ENCODE measurements at regions not wholly inside any gene's neighbourhood (a gene's known extent, or its start where the extent isn't known, plus 50 kb on each side); places are given as distances from the start of the nearest gene placed in this dataset.

DNA sequence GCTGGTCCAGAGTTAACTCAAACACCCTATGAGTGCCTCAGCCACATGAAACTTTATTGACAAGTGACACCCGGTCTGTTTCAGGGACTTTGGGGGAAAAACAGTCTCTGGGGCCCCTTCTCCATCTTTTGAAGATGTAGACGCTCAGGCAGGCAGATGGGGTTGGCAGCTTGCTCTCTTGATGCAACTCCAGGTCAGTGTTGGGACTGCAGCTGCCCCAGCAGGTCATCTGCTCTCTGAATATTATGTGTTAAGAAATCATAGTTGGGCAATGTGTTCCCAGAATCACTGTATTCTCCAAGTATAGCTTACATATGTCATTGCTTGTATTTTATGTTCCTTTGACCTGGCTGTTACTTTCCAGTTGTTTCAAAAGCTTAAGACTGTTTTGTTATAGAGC, 544.9 kb upstream of the MGMT start:
- no peak for DNase-seq (ENCODE audit: low read depth in 2 of 2)

DNA sequence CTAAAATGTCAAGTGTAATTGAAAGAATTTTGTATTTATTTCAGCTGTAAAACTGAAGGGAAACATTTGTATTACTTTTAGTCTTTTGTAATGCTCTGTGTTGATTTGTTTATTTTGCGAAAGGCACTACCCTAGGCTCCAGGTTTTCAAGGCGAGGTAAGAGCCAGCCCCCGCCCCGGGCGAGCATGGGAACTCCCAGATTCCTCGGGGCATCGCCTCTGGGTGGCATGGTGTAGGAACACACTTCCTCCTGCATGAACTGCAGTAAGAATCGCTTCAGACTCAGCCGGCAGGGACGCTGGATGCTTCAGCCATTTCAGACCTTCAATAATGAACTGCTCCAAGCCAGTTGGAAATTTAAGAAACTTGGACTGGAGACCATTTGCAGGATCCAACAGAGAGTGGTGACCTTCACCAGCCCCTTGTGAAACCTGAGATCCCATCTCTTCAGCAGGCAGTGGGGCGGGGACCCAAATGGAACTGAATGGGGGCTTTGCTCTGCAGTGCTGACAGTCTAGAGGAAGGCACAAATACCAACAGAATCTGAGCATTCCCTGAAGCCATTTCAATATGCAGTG, 544.3 kb upstream of the MGMT start:
- no peak for DNase-seq (ENCODE audit: low read depth in 2 of 2)

DNA sequence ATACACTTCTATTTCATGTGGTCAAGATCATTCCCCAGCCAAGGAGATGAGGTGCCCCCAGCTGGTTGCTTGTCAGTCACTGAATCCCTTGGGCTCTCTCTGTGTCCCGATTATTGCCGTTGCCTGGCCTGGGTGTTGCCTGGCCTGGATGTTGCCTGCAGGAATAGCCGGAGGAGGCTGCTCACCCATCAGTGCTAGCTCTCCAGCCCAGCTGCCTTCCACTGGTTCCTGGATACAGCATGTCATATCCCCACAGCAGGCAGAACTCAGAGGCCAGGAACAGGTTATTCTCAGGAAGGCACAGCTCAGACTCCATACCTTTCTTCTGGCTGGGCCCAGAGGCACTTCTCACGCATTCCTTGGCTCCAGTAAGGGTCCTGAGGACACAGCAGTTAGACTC, 542.1 kb upstream of the MGMT start:
- no peak for DNase-seq (ENCODE audit: low read depth in 2 of 2)

DNA sequence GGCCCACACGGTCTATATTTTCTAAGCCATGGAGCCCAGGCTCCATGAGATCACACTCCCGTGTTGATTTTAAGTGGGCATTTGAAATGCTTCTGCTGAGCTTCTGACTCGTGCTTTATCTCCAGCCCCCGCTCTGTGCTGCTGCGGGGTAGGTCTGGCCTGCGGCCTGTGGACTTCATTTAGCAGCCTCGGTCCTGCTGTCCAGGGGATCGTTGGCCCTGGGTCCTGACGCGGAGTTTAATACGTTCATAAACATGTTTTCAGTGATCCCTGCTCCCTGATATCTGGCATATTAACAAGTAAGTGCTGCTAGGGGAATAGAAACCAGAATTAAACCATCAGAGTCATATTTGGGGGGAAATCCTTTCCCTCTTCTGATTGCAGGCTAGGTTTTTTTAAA, 540.3 kb upstream of the MGMT start:
- DNase-seq (ENCODE audit: low read depth in 2 of 2), result no peak

DNA sequence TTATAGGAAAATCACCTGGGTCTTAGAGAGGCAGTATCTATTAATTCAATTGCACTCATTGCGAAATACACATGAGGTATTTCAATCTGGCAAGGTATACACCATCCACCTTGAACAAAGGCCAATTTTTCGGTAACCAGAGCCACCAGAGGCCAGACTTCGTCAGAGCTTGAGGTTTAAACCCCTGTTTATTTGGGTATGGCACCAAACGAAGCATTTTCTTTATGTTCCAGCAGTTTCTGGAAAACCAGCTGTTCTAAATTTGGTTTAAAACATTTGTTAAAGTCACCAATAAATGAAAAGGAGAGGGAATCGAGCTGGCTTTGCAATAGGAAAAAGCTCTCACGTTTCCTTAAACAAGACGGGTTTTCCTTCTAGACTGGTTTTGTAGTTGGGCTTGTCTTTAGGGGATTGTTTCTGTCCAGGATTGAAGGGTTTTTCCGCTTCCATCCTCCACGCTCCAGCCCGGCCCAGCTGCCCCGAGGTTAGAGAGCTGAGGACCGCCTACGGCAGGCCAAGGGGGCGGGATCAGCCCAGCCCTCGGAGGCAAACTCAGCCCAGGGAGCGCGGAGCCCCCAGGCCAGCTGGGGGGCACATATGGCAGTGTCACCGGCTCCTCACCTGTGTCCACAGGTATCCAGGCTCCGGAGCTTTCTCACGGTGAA, 539.4 kb upstream of the MGMT start:
- DNase-seq (ENCODE audit: low read depth in 2 of 2), result no peak

DNA sequence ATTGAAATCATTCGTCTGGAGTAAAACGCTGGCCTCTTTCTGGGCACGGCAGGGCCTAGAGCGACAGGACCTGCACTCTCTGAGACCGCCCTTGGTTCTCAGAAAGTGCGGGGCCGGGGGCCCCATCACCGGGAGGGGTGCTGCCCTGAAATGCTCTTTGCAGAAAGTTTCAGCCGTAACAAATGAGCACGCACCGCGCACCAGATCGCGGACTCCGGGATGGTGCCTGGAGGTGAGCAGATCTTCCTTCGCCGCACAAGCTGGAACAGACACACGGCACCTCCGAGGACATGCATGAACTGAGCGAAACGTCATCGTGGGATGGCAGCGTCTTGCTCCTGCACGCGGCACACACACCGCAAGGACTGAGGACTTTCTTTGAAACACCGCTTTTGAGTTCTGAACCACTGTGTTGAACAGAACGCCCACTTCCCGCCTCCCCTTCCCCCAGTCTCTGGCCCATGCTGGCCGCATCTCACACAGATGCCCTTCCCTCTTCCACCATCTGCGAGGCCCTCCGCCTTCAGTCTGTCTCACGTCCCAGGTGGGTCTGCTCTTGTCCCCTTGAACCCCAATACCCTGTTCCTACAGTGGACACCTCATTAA, 538.7 kb upstream of the MGMT start:
- DNase-seq (ENCODE audit: low read depth in 2 of 2), result no peak

DNA sequence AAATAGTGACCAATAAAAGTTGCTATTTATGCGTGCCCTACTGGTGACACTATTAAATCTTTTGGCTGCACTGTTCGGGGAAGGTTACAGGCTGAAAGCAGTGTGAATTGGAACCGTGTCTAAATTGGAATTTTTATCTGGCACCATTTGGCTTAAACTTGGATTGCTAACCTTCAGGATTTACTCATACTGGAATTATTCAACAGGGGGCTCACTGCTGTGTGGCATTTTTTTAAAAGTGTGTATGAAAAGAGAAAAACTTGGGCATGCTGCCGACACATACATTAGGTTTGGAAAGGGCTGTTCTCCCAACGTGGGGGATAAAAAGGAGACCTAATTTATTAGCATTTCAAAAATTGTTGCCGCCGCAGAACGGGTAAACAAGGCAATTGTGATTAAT, 537.9 kb upstream of the MGMT start:
- DNase-seq (ENCODE audit: low read depth in 2 of 2), result no peak

DNA sequence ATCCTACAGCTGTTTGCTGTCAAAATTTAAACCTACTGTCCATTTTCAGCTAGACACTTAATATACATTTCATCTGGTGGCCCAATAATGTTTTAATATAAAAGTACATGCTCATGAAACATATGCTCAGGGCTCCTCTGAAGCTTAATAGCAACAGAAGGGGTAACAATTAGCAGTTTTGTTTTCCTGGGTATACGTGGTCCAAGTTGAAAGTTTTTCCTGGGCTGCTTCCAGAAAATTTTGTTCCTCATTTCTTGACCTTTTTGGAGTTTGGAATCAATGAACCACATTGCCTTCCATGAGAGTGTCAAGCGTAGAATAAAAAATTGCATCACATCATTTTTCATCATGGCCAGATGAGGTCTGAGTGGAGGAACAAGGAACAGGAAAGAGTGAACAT, 537.3 kb upstream of the MGMT start:
- DNase-seq (ENCODE audit: low read depth in 2 of 2), result no peak

DNA sequence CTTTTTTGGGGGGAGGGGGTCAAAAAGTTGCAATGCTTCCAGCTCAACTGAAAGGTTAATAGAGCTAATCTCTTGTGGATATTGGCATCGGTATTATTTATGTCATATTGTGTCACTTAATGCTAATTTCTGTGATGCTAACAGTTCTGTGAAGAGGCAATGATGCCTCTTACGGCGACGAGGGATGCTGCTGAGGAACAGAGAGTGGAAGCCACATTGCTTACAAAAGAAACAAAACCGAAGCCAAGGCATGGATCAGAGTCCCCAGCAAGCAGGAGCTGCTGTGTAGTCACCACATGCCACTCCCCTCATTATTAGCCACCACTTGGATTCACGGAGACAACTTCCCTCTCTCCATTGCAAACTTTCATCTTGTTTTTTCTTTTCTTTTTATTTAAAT, 536.5 kb upstream of the MGMT start:
- DNase-seq (ENCODE audit: low read depth in 2 of 2), result no peak

DNA sequence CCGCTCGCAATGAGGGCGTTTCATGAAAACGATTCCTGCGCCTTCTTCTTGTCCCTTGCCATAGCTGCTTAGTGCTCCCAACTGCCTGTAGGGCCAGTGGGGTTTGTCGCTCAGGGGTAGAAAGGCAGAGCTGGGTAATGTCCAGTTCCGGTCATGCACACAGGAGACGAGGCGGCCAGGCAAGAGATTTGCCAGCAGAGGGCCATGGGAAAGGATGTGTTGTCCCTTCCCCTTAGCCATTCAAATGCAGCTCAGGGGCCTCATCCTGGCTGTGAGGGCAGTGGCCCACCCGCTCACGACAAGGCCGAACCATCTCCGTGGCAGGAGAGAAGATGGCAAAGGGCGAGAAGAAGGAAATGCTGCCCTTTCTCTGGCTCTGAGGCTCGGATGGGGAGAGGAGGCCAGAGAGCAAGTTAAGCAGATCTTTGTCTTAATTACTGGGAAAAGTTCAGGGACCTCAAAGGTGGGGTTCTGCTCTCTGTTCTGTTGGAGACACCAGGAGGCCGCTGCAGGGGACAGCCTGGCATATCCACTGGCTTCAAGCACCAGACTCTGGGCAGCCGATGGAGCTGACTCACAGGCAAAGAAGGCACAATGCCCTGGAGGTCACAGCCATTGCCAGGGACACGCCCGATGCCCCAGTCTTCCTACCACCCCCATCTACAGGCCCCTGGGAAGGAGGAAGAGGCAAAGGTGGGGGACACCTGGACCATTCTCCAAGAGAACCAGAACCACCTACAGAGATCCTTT, 534.8 kb upstream of the MGMT start:
- no peak for DNase-seq (ENCODE audit: low read depth in 2 of 2)

DNA sequence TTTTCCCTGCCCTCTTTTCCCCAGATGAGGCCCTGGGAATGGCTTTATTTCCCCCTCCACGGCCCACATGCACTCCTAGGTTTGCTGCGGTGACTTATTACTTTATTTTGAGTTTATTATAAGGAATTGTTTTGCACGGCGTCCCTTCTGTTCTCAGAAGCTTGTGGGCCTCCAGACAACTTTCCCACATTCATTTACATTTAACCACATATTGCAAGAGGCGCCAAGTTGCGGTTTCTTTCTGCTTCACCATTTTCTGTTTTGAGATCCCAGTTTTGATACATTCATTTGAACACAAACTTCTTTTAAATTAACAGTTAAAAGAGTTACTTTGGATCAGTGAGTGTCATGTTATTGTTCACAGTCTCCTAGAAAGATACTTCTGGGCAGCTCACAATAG, 532.5 kb upstream of the MGMT start:
- no peak for DNase-seq (ENCODE audit: low read depth in 2 of 2)

DNA sequence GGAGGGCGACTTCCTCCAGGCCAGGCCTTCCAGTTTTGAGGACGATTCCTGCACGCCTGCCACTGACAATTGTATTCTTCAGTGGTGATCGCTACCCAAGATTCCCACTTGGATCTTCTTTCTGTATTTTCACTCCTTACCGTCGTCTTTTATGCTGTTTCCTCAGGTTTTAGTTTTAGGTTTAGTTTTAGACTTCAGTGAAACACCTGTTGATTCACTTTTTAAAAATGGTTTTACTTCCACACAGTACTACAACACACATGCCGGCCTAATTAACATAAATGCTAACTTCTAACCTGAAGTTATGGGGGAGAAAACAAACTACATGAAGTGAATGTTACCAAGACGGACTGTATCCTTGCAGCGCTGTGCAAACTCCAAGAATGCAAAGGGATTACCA, 530.6 kb upstream of the MGMT start:
- DNase-seq (ENCODE audit: low read depth in 2 of 2), result no peak

DNA sequence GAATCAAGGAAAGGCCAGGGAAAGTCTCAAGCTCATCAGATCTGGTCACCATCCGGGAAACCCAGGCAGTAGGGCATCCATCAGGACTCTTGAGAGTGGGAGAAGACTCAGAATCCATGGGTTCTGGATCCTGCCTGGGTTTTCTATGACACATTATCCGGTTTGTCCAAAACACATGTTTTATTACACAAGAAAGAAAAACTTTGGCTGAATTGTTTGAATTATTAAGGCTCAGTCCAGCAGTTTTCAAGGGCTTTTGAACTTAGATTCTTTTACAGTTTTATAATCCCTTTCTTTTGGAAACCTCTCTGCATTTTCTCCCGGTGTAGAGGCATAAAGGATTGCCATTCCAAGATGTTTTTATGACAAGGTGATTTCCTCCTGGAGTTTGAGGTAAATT, 528.5 kb upstream of the MGMT start:
- DNase-seq (ENCODE audit: low read depth in 2 of 2), result no peak

DNA sequence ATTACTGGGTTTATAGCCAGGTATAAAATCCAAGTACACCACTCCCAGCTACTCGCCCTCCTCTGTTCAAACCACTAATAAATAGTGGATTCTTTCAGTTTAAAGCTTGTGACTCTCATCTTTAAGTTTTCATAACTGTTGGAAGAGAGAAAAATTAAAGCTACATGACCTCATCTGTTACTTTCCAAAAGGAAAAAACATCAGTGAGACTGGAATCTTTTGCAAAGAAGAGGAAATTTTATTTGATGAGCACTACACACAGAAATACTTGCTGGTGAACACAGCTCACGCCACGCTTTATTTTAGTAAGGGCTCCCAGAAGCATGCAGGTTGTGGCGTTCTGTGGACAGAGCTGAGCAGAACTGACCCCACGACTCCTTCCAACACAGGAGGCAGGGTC, 527.0 kb upstream of the MGMT start:
- no peak for DNase-seq (ENCODE audit: low read depth in 2 of 2)

DNA sequence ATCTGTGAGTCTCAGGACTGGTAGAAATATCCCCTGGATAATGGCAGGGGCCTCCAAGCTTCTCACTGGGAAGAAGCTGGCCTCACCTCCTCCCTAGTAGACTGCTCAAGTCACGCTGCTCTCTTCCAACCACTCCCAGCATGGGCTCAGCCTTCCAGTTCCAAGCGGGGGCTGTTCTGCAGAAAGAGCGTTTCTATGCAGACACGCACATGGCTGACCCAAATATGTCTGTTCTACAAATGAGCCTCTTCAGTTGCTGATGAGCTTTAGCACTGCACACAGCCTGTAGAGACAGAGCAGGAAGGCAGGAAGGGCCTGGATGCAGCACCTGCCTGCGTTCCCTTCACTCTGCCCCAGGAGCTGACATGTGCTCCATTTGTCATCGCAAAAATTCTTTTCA, 523.9 kb upstream of the MGMT start:
- no peak for DNase-seq (ENCODE audit: low read depth in 2 of 2)

DNA sequence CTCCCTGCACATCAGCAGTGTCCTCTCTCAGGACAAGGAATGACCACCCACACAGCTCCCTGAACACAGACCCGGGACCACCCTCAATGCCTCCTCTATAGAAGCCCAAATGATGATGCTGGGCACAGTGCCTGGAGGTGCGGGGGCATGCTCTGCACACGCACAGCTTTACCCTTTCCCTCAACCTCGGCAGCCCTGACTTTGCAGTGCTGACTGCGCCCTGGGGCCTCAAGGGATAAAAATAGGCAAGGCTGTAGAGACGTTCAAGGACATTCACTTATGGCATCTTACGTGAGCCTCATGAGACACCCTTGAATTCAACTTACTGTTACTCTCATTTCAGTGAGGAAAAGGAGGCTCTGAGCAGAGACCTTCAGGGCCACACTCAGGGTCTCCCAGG, 521.6 kb upstream of the MGMT start:
- no peak for DNase-seq (ENCODE audit: low read depth in 2 of 2)

DNA sequence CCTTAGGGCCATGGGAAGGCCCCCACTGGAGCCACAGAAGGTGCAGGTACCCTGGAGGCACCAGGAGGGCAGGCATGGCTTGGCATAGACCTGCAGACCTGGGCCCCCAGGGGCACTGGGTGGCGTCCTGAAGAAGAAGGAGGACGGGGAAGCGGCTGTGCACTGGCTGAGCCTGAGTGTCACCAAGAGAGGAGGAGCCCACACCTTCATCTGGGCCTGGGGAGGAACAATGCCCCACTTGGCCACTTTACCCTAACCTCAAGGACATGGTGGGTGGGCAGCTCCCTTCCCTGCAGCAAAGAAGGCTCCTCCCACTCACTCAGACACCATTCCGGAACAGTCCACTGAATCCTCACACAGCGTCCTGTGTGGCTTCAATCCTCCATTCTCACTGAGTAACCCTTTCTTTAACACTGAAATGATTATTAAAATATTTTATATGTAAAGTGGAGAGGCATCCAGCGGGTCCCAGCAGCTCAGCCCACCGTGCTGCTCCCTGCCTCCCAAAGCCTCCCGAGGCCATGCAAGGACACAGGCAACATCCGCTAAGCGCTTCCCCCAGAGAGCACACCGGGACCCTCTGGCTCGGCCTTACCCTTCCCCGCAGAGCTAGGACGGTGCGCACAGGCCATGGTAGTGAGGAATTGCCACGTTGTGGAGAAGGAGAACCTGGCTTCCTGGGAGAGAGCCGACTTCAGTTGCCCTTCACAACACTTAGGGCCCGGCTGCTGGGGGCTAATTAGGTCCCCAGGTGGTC, 516.7 kb upstream of the MGMT start:
- no peak for DNase-seq (ENCODE audit: low read depth in 2 of 2)

DNA sequence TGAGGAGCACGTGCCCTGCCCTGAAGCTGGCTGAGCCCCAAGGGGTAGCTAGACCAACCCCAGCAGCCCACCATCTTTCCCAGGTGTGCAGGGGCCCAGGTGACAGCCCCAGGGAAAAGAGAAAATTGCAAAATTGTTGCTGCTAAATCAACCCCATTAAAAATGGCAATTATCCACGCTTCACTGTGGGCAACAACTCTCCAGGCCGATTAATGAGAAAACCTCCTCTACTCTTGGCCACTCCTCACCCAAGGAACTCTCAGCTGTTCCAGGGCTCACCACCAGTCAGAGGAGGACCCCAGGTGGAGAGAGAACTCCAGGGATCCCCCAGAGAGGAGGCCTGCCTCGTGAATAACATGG, 516.1 kb upstream of the MGMT start:
- DNase-seq (ENCODE audit: low read depth in 2 of 2), result no peak

DNA sequence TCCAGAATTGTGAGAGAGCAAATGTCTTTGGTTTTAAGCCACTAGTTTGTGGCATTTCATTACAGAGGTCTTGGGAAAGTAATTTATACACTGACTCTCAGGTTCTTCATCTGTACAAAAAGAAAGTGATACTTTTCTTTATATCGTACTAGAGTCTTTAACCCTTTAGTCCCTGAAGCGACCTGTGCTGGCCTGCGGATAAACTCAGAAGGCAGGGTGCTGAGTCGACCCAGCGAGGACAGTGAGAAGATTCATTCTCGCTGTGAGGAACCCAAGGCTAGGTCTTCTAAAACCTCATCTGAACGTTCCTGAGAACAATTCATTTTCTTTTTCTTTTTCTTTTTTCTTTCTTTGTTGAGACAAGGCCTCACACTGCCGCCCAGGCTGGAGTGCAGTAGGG, 514.2 kb upstream of the MGMT start:
- no peak for DNase-seq (ENCODE audit: low read depth in 2 of 2)

DNA sequence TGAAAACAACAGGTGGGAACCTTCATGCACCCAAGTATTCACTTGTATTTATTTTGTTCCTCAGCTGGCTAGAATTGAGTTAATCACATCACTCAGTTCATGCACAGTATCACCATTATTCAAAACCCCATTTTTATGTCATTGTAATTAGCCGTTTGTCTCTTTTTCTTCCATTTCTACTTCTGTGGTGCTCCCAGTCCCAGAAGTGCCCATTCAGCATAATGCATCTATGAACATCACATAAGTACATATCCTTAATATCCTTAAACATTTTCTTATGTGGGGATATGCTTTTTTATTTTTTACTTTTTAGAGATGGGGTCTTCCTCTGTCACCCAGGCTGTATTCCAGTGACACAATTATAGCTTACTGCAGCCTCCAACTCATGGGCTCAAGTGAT, 510.9 kb upstream of the MGMT start:
- DNase-seq (ENCODE audit: low read depth in 2 of 2), result no peak

DNA sequence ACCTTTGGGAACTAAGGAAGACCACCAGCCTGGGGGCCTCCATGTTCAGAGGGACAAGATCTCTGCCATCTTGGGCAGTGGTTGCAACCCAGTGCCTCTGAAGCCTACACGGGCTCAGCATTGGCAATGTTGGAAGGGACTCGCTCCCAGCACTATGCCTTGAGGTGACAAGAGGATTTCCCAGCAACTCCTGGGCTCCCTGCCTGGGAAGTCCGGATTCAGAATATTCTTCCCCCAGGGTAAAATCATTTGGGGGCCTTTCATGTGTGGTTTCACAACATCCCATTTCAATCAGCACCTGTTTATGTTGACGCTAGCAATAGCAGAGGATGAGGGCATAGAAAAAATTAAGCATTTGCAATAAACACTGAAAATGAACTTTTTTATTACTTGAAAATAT, 509.8 kb upstream of the MGMT start:
- DNase-seq (ENCODE audit: low read depth in 2 of 2), result no peak

All from dermis microvascular lymphatic vessel endothelial cell (primary cell).